ENCODE measurements at regions not wholly inside any gene's neighbourhood (a gene's known extent, or its start where the extent isn't known, plus 50 kb on each side); places are given as distances from the start of the nearest gene placed in this dataset.

DNA sequence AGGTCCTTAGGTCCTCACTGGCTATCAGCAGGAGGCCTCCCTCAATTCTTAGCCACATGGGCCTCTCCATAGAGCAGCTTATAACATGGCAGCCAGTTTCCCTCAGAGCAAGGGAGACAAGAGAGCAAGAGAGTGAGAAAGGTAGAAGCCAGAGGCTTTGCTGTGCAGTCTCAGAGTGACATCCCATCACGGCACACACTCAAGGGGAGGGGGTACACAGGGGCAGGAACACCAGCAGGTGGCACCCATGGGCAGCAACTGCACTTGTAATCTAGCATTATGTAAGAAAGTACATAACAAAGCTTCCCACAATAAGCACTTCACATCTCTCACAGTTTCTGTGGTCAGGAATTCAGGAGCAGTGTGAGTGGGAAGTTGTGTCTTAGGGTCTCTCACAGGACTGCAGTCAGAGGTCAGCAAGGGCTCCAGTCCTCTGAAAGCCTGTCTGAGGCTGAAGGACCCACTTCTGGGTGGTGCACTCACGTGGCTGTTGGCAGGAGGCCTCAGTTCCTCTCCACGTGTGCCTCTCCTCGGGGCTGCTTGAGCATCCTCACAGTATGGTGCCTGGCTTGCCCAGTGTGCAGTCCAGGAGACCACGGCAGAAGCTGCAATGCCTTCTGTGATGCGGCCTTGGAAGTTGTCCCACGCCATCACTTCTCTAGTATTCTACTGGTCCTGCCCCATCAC lies 159.4 kb downstream of the OAT start:
- WGBS, 2 donors: 86 to 87% methylated on average over 7 of the region's 7 CpGs
- DNase-seq (no peak), ATAC-seq (no peak)
- Histone ChIP-seq H3K36me3 (no peaks in the 10 kb centered on the region), H3K27me3 (peaks cover 0 to 11% (median 0%) of the 10 kb centered on the region in 7 donors), H3K4me3 (no peak overlapping the region), H3K9me3 (peaks cover 0 to 12% (median 0%) of the 10 kb centered on the region in 11 donors), H3K4me1 (no peaks in the 10 kb centered on the region), H3K27ac (no peak overlapping the region)
- intact Hi-C loops (cut with DNase I): no loop called here
- TF ChIP-seq, protein P1, sequence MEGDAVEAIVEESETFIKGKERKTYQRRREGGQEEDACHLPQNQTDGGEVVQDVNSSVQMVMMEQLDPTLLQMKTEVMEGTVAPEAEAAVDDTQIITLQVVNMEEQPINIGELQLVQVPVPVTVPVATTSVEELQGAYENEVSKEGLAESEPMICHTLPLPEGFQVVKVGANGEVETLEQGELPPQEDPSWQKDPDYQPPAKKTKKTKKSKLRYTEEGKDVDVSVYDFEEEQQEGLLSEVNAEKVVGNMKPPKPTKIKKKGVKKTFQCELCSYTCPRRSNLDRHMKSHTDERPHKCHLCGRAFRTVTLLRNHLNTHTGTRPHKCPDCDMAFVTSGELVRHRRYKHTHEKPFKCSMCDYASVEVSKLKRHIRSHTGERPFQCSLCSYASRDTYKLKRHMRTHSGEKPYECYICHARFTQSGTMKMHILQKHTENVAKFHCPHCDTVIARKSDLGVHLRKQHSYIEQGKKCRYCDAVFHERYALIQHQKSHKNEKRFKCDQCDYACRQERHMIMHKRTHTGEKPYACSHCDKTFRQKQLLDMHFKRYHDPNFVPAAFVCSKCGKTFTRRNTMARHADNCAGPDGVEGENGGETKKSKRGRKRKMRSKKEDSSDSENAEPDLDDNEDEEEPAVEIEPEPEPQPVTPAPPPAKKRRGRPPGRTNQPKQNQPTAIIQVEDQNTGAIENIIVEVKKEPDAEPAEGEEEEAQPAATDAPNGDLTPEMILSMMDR (IDR thresholded peaks at IDR 0.05): peak in 1 of 9 donors; percentile 18

DNA sequence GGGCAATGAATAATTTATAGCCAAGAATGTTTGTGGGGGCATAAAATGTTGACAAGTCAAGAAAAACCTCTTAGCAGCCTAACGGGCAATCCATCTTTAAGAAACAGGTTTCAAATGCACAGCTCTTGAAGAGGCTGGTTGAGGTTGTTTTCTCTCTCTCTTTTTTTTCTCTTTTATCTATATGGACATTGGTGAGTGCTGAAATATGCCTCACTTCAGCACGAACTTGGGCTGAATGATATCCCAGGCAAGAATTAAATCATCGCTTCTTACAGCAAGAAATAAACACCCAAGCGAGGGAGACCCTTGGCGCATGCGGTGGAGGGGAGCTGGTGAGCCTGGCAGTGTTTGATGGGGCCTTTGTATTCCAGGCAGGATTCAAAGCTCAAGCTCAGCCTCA lies 160.9 kb downstream of the OAT start:
- 75 to 79% methylated on average over 6 of the region's 6 CpGs for WGBS, 2 donors
- no peak for DNase-seq
- H3K4me3 ChIP-seq: no peak overlapping the region
- TF ChIP-seq, protein P1 (IDR thresholded peaks at IDR 0.05): no peak
- intact Hi-C loops (cut with DNase I): no loop called here
- peaks cover 0 to 12% (median 0%) of the 10 kb centered on the region in 11 donors for H3K9me3 ChIP-seq
- no peak overlapping the region for H3K27ac ChIP-seq
- H3K27me3 ChIP-seq: peaks cover 0 to 11% (median 0%) of the 10 kb centered on the region in 7 donors
- ATAC-seq: no peak
- H3K36me3 ChIP-seq: no peaks in the 10 kb centered on the region
- peaks cover 0 to 5% (median 0%) of the 10 kb centered on the region in 9 donors for H3K4me1 ChIP-seq

DNA sequence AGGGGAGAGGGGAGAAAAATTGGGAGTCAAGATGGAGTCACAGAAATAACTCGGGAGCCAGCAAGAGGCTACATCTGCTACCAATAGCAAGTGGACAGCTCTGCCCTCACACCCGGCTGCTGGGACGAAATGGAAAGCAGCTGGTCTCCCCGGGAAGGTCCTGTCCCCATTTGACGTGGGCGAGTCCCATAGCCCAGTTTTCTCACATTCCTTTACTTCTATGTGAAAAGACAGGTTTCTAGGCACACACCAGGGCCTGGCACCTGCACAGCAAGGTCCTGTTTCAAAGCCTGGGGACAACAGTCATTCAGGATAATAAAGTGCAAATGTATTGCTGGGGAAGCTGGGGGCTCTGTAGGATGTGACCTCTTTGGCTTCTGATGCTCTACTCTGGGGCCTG lies 162.6 kb downstream of the OAT start:
- Histone ChIP-seq H3K4me3 (no peak overlapping the region), H3K36me3 (no peaks in the 10 kb centered on the region), H3K4me1 (peaks cover 0 to 21% (median 1%) of the 10 kb centered on the region in 9 donors), H3K9me3 (peaks cover 0 to 12% (median 0%) of the 10 kb centered on the region in 11 donors), H3K27ac (no peak overlapping the region), H3K27me3 (peaks cover 0 to 11% (median 0%) of the 10 kb centered on the region in 7 donors)
- no peak for ATAC-seq
- TF ChIP-seq, protein P1 (IDR thresholded peaks at IDR 0.05): no peak
- WGBS, 2 donors: 66 to 73% methylated on average over 6 of the region's 6 CpGs
- no peak for DNase-seq
- intact Hi-C loops (cut with DNase I): no loop called here

DNA sequence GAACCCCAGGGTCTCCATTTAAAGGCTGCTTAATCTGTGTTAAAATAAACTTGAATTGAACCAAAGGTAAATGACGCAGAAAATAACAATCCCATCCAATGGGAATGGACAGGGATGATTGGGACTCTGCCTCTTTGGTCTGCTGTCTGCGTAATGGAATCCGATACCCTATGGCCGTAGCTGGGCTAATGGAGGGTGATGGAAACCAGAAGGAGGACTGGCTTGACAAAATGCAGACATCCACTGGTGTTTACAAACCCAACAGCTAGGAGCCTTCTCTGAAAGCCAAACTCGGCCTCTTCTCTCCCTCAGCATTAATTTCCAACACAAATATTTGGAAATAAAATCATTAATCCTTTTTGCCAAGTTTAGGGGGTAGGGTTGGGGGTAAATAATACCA lies 162.2 kb upstream of the CHST15 start:
- intact Hi-C loops (cut with DNase I): no loop called here
- no peak for ATAC-seq

More for the DNA sequence above, 162.2 kb upstream of the CHST15 start:
- DNase-seq: no peak
- TF ChIP-seq, protein P1 (IDR thresholded peaks at IDR 0.05): no peak
- Histone ChIP-seq H3K9me3 (peaks cover 0 to 12% (median 0%) of the 10 kb centered on the region in 11 donors), H3K4me1 (peaks cover 0 to 27% (median 7%) of the 10 kb centered on the region in 9 donors), H3K27ac (no peak overlapping the region), H3K36me3 (no peaks in the 10 kb centered on the region), H3K27me3 (peaks cover 0 to 11% (median 0%) of the 10 kb centered on the region in 7 donors), H3K4me3 (no peak overlapping the region)
- 73 to 79% methylated on average over 5 of the region's 5 CpGs for WGBS, 2 donors

Measured in heart right ventricle (tissue), 16 donors.